ENCODE measurements at regions not wholly inside any gene's neighbourhood (a gene's known extent, or its start where the extent isn't known, plus 50 kb on each side); places are given as distances from the start of the nearest gene placed in this dataset.

- TF ChIP-seq CTCF (IDR thresholded peaks at IDR 0.05): no peak
- TF ChIP-seq POLR2A (IDR thresholded peaks at IDR 0.05): no peak
- Histone ChIP-seq H3K27ac (no peak overlapping the region), H3K36me3 (no peaks in the 10 kb centered on the region), H3K9me3 (no peaks in the 10 kb centered on the region), H3K4me3 (no peak overlapping the region), H3K27me3 (no peaks in the 10 kb centered on the region), H3K4me1 (no peaks in the 10 kb centered on the region)
- no peak for DNase-seq
Measured at GRCh38 chr16:9545522-9546437, 454.3 kb downstream of the HAPSTR1 start.

GRCh38 chr16:9546438-9546786 lies 455.0 kb downstream of the HAPSTR1 start:
- H3K9me3 ChIP-seq: no peaks in the 10 kb centered on the region
- H3K36me3 ChIP-seq: no peaks in the 10 kb centered on the region
- H3K4me3 ChIP-seq: no peak overlapping the region
- no peak overlapping the region for H3K27ac ChIP-seq
- no peaks in the 10 kb centered on the region for H3K27me3 ChIP-seq
- H3K4me1 ChIP-seq: no peaks in the 10 kb centered on the region
- DNase-seq: no peak
- TF ChIP-seq POLR2A (IDR thresholded peaks at IDR 0.05): no peak
- TF ChIP-seq CTCF (IDR thresholded peaks at IDR 0.05): no peak

GRCh38 chr16:9549487-9549886 lies 458.0 kb downstream of the HAPSTR1 start:
- Histone ChIP-seq H3K27ac (no peak overlapping the region), H3K36me3 (no peaks in the 10 kb centered on the region), H3K4me3 (no peak overlapping the region), H3K9me3 (no peaks in the 10 kb centered on the region), H3K4me1 (no peaks in the 10 kb centered on the region), H3K27me3 (no peaks in the 10 kb centered on the region)
- DNase-seq: no peak
- no peak for TF ChIP-seq CTCF (IDR thresholded peaks at IDR 0.05)

- TF ChIP-seq POLR2A (IDR thresholded peaks at IDR 0.05): no peak
- TF ChIP-seq CTCF (IDR thresholded peaks at IDR 0.05): no peak
- Histone ChIP-seq H3K27me3 (no peaks in the 10 kb centered on the region), H3K9me3 (no peaks in the 10 kb centered on the region), H3K4me1 (no peaks in the 10 kb centered on the region), H3K36me3 (no peaks in the 10 kb centered on the region), H3K4me3 (no peak overlapping the region), H3K27ac (no peak overlapping the region)
- no peak for DNase-seq
Measured at GRCh38 chr16:9555051-9555450, 463.6 kb downstream of the HAPSTR1 start.

GRCh38 chr16:9556949-9557665 lies 465.7 kb downstream of the HAPSTR1 start:
- TF ChIP-seq POLR2A (IDR thresholded peaks at IDR 0.05): no peak
- no peak for TF ChIP-seq CTCF (IDR thresholded peaks at IDR 0.05)
- H3K27me3 ChIP-seq: no peaks in the 10 kb centered on the region
- H3K9me3 ChIP-seq: no peaks in the 10 kb centered on the region
- H3K4me1 ChIP-seq: no peaks in the 10 kb centered on the region
- H3K27ac ChIP-seq: no peak overlapping the region
- H3K36me3 ChIP-seq: no peaks in the 10 kb centered on the region
- no peak overlapping the region for H3K4me3 ChIP-seq
- DNase-seq: no peak
